ENCODE measurements at regions not wholly inside any gene's neighbourhood (a gene's known extent, or its start where the extent isn't known, plus 50 kb on each side); places are given as distances from the start of the nearest gene placed in this dataset.

GRCh38 chrX:82912382-82912781 lies 595.7 kb upstream of the POU3F4 start:
- Histone ChIP-seq H3K9ac (ENCODE audit: low read length) (no peak overlapping the region), H3F3A (ENCODE audit: low read length, unreplicated experiment) (no peaks in the 10 kb centered on the region), H3K79me2 (ENCODE audit: low read length) (no peaks in the 10 kb centered on the region), H3K27me3 (ENCODE audit: low read length) (no peaks in the 10 kb centered on the region), H3K4me3 (ENCODE audit: low read length) (no peak overlapping the region), H3K36me3 (ENCODE audit: low read depth, low read length) (no peaks in the 10 kb centered on the region), H3K27ac (ENCODE audit: low read length) (no peak overlapping the region), H4K20me1 (ENCODE audit: low read length) (no peaks in the 10 kb centered on the region), H3K9me2 (replicated peaks; ENCODE audit: low read length) (no peaks in the 10 kb centered on the region), H3K9me3 (ENCODE audit: low read length) (no peaks in the 10 kb centered on the region), H2AFZ (ENCODE audit: low read length) (no peak overlapping the region), H3K4me2 (ENCODE audit: low read length) (no peak overlapping the region), H3K4me1 (ENCODE audit: insufficient read depth, low read length) (no peaks in the 10 kb centered on the region)
- ChIA-PET CTCF (no interaction called here), POLR2A (ENCODE audit: unreplicated experiment) (no interaction called here)
- intact Hi-C loops (cut with micrococcal nuclease): no loop called here
- DNase-seq (no peak), ATAC-seq (no peak)
- TF ChIP-seq CTCF (conservative IDR thresholded peaks at IDR 0.05; ENCODE audit: low read depth, low read length) (no peak), EZH2 (IDR thresholded peaks at IDR 0.05; ENCODE audit: low read length, unreplicated experiment) (no peak), EZH2phosphoT487 (IDR thresholded peaks at IDR 0.05; ENCODE audit: borderline replicate concordance, low read length) (no peak)
- no TSS peak for BruUV-seq (replicated peaks)

- Histone ChIP-seq H2AFZ (ENCODE audit: low read length) (no peak overlapping the region), H3K79me2 (ENCODE audit: low read length) (no peaks in the 10 kb centered on the region), H3K9me2 (replicated peaks; ENCODE audit: low read length) (no peaks in the 10 kb centered on the region), H3K4me2 (ENCODE audit: low read length) (no peak overlapping the region), H3K9ac (ENCODE audit: low read length) (no peak overlapping the region), H3K27ac (ENCODE audit: low read length) (no peak overlapping the region), H3K9me3 (ENCODE audit: low read length) (no peaks in the 10 kb centered on the region), H3K4me1 (ENCODE audit: insufficient read depth, low read length) (no peaks in the 10 kb centered on the region), H3K27me3 (ENCODE audit: low read length) (no peaks in the 10 kb centered on the region), H3K36me3 (ENCODE audit: low read depth, low read length) (no peaks in the 10 kb centered on the region), H3K4me3 (ENCODE audit: low read length) (no peak overlapping the region), H3F3A (ENCODE audit: low read length, unreplicated experiment) (no peaks in the 10 kb centered on the region), H4K20me1 (ENCODE audit: low read length) (no peaks in the 10 kb centered on the region)
- intact Hi-C loops (cut with micrococcal nuclease): no loop called here
- DNase-seq (no peak), ATAC-seq (no peak)
- TF ChIP-seq EZH2 (IDR thresholded peaks at IDR 0.05; ENCODE audit: low read length, unreplicated experiment): no peak
- TF ChIP-seq CTCF (conservative IDR thresholded peaks at IDR 0.05; ENCODE audit: low read depth, low read length): no peak
- no peak for TF ChIP-seq EZH2phosphoT487 (IDR thresholded peaks at IDR 0.05; ENCODE audit: borderline replicate concordance, low read length)
- CTCF ChIA-PET: no interaction called here
- POLR2A ChIA-PET (ENCODE audit: unreplicated experiment): no interaction called here
- BruUV-seq (replicated peaks): no TSS peak
Measured at GRCh38 chrX:82934980-82935379, 573.1 kb upstream of the POU3F4 start.

- no peak overlapping the region for H3K9ac ChIP-seq (ENCODE audit: low read length)
- H3K79me2 ChIP-seq (ENCODE audit: low read length): no peaks in the 10 kb centered on the region
- ChIA-PET POLR2A (ENCODE audit: unreplicated experiment) (no interaction called here), CTCF (no interaction called here)
- H3K4me2 ChIP-seq (ENCODE audit: low read length): no peak overlapping the region
- H3K4me3 ChIP-seq (ENCODE audit: low read length): no peak overlapping the region
- no peaks in the 10 kb centered on the region for H3K27me3 ChIP-seq (ENCODE audit: low read length)
- H4K20me1 ChIP-seq (ENCODE audit: low read length): no peaks in the 10 kb centered on the region
- no peaks in the 10 kb centered on the region for H3F3A ChIP-seq (ENCODE audit: low read length, unreplicated experiment)
- no peaks in the 10 kb centered on the region for H3K9me3 ChIP-seq (ENCODE audit: low read length)
- no peak overlapping the region for H3K27ac ChIP-seq (ENCODE audit: low read length)
- no peaks in the 10 kb centered on the region for H3K4me1 ChIP-seq (ENCODE audit: insufficient read depth, low read length)
- no peaks in the 10 kb centered on the region for H3K9me2 ChIP-seq (replicated peaks; ENCODE audit: low read length)
- BruUV-seq (replicated peaks): no TSS peak
- TF ChIP-seq EZH2phosphoT487 (IDR thresholded peaks at IDR 0.05; ENCODE audit: borderline replicate concordance, low read length): no peak
- peak; percentile 46 for TF ChIP-seq CTCF (conservative IDR thresholded peaks at IDR 0.05; ENCODE audit: low read depth, low read length)
- peak; percentile 64 for ATAC-seq
- DNase-seq: peak; percentile 31
- no peaks in the 10 kb centered on the region for H3K36me3 ChIP-seq (ENCODE audit: low read depth, low read length)
- intact Hi-C loops (cut with micrococcal nuclease): loop anchor here (1.0 to 10.0 kb wide), 2 partner anchors 131 to 297 kb away; no protein-coding TSS in a partner anchor
- H2AFZ ChIP-seq (ENCODE audit: low read length): peak overlapping the region; percentile 26
Measured at GRCh38 chrX:82945332-82945731, 562.8 kb upstream of the POU3F4 start.
